Epithelial cell of proximal tubule (primary cell): ENCODE measurements at regions not wholly inside any gene's neighbourhood (a gene's known extent, or its start where the extent isn't known, plus 50 kb on each side); places are given as distances from the start of the nearest gene placed in this dataset.

Experiments
- DNase-seq: peaks from one replicate; pipeline ENCODE4 v3.0.0-alpha.2; 2011; ENCODE audit warnings: low read depth
- H3K4me3 ChIP-seq: 2 replicates; pipeline ENCODE4 v1.5.1; 2011; ENCODE audit warnings: low read depth, mild to moderate bottlenecking, low read length
- TF ChIP-seq, protein P1 (sequence below): conservative IDR thresholded peaks from 2 replicates; pipeline ENCODE4 v1.5.1; 2012; ENCODE audit warnings: low read depth, mild to moderate bottlenecking, low read length

GRCh38 chr2:228828397-228828796 is 442.7 kb downstream of the PID1 start:
- TF ChIP-seq, protein P1, sequence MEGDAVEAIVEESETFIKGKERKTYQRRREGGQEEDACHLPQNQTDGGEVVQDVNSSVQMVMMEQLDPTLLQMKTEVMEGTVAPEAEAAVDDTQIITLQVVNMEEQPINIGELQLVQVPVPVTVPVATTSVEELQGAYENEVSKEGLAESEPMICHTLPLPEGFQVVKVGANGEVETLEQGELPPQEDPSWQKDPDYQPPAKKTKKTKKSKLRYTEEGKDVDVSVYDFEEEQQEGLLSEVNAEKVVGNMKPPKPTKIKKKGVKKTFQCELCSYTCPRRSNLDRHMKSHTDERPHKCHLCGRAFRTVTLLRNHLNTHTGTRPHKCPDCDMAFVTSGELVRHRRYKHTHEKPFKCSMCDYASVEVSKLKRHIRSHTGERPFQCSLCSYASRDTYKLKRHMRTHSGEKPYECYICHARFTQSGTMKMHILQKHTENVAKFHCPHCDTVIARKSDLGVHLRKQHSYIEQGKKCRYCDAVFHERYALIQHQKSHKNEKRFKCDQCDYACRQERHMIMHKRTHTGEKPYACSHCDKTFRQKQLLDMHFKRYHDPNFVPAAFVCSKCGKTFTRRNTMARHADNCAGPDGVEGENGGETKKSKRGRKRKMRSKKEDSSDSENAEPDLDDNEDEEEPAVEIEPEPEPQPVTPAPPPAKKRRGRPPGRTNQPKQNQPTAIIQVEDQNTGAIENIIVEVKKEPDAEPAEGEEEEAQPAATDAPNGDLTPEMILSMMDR: no peak
- no peak overlapping the region for H3K4me3 ChIP-seq
- no peak for DNase-seq

DNA sequence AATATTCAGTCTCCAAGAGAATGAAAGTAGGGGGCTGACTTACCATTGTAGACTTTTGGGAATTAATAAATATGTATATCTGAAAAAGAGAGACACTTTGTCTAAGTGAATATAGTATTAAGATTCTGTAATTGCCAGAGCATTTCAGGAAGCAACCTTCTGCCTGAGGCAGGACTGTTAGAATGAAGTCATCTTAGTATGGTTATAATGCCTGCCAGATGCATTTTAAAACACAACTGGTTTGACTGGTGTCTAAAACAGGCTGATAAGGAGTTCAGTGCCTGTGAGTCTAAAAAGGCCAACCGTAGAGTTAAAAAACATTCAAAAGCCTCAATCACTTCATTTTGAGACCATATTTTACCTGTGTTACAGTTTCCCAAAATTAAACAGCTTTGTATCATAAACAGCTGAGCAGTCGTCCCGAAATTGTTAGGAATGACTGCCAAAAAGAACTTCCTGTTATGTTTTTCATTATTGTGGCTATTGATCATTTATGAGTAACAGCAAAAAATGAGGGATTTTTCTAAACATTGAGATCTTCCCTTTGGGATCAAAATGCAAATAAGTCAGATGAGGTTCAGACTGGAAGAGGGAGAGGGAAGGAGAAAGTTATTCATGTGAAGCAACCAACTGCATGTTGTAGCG is 443.9 kb downstream of the PID1 start:
- DNase-seq: no peak
- TF ChIP-seq, protein P1: no peak
- no peak overlapping the region for H3K4me3 ChIP-seq

GRCh38 chr2:228819701-228820100 is 451.4 kb downstream of the PID1 start:
- H3K4me3 ChIP-seq: no peak overlapping the region
- TF ChIP-seq, protein P1: no peak
- no peak for DNase-seq

DNA sequence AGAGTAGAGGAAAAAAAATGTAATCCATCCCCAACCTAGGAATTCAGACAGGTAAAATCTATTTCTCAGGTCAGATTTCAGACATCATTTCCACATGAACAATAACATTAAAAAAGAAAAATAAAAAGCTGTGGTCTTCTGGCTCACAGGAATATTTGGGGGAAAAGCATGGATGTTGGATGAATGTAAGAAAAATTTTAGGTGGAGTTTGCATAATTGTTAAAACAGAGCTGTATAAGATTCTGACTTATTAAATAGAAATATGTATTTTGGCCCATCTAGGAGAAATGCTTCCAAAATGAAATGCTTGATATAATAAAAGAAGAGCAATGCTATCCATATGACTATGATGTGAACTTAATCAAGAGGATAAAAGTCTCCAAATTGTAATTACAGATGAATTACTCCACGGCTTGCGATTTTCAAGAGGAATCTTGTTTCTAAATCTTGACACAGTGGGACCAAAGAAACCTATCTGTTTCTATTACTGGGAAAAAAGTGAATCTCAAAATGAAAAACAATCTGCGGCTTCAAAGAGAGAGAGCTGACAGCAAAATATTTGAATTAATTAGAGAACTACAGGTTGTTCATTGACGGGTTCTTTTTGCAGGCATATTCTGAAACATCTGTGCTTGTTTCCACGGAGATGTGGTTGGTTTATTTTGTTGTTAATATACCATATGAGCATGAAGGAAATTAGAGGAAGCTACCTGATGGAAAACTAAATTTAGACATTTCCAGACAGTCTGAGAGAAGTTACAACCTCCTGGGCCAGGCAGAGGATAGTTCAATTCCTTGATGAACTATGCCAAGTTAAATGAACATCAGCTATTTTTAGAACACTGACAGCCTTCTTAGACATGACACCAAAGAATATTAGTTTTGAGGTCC is 468.7 kb downstream of the PID1 start:
- TF ChIP-seq, protein P1: no peak
- no peak for DNase-seq
- no peak overlapping the region for H3K4me3 ChIP-seq

DNA sequence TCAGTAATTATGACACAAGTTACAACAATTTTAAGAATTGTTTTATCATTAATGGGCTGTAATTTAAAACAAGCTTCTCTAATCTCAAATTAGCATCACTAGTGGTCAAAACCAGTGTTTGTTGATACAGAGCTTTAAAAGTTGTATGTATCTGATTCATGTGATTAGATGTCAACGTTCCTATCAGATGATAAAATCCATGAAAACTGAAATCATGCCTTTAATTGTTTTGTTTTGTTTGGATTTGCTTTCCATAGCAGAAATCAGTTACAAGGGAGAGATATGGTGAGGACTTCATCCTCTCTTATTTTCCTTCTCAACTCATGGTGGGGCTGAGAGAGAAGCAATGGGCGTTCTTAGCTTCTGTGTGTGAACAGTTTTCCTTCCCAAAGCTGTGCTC is 469.6 kb downstream of the PID1 start:
- no peak for DNase-seq
- TF ChIP-seq, protein P1: no peak
- no peak overlapping the region for H3K4me3 ChIP-seq

DNA sequence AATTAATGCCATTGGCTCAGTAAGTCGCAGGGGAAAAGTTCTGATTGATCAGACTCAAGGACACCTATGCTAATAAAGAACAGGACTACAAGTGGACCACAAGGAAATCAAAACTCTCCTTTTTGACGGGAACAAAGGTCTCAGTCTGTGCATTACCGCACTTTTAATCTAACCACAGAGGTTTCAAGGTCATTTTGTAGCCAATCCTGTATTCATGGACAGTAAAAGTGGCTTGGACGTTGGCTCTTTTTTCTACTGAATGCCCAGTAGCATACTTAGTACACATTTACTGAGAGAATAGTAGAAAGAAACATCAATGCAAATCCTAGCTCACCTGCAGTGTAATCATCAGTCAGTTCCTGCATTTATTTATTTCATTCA is 471.9 kb downstream of the PID1 start:
- no peak overlapping the region for H3K4me3 ChIP-seq
- DNase-seq: no peak
- TF ChIP-seq, protein P1: no peak
